Spleen (tissue), 7 donors: ENCODE measurements at regions not wholly inside any gene's neighbourhood (a gene's known extent, or its start where the extent isn't known, plus 50 kb on each side); places are given as distances from the start of the nearest gene placed in this dataset.

Experiments
- CTCF ChIP-seq, 11 experiments: fragments of 200-600 bp in 7 of 11; fragments of 450-650 bp in 4 of 11; sonication (generic) in 4 of 11; IDR thresholded peaks in 8 of 11; conservative IDR thresholded peaks in 3 of 11; 1 replicate in 7 of 11; 2 replicates in 4 of 11; pipeline versions ENCODE4 v1.4.0 to v1.8.0; 2016 to 2021; ENCODE audit warnings: antibody characterized with exemption in 11 of 11, inconsistent platforms in 4 of 11, mild to moderate bottlenecking in 1 of 11
- POLR2AphosphoS5 ChIP-seq, 3 donors: sonication (generic); formaldehyde crosslinking; IDR thresholded peaks; one replicate each; pipeline ENCODE4 v1.5.1; 2017; ENCODE audit warnings: antibody characterized with exemption in 3 of 3
- donor health status: DM: no; HTN: no; CAD: no; lungs with moderate emphysema.
- donor health status: DM: no; HTN: no; CAD: no.
- donor health status: DM: no; HTN: no; CAD: no.

- no peak for TF ChIP-seq CTCF (IDR thresholded peaks at IDR 0.05 in 8 of 11, conservative IDR thresholded peaks at IDR 0.05 in 3 of 11)
- no peak for TF ChIP-seq POLR2AphosphoS5 (IDR thresholded peaks at IDR 0.05)
Observed at GRCh38 chr15:47908950-47909670, 191.8 kb downstream of the SEMA6D start.
